HFFc6 (cell line): ENCODE measurements at regions not wholly inside any gene's neighbourhood (a gene's known extent, or its start where the extent isn't known, plus 50 kb on each side); places are given as distances from the start of the nearest gene placed in this dataset.

ENCODE experiments used
- DNase-seq: peaks from one replicate; pipeline ENCODE4 v3.0.0-alpha.2; 2018
- H3K27ac Mint-ChIP-seq: 2 replicates; pipeline ENCODE4 v1.8.0; 2020; ENCODE audit warnings: mild to moderate bottlenecking, mixed read lengths
- H3K27me3 Mint-ChIP-seq: 2 replicates; pipeline ENCODE4 v1.8.0; 2021; ENCODE audit warnings: mild to moderate bottlenecking, moderate library complexity, mixed read lengths; ENCODE audit not compliant: insufficient read depth
- H3K36me3 Mint-ChIP-seq: 2 replicates; pipeline ENCODE4 v1.8.0; 2021; ENCODE audit warnings: low read depth, mixed read lengths
- H3K4me1 Mint-ChIP-seq: 2 replicates; pipeline ENCODE4 v1.8.0; 2020; ENCODE audit warnings: low read depth, mixed read lengths
- H3K4me3 Mint-ChIP-seq: 2 replicates; pipeline ENCODE4 v1.8.0; 2020; ENCODE audit warnings: mild to moderate bottlenecking, moderate library complexity, mixed read lengths
- H3K9me3 Mint-ChIP-seq: 2 replicates; pipeline ENCODE4 v1.8.0; 2020; ENCODE audit warnings: mild to moderate bottlenecking, mixed read lengths
- CTCF ChIP-seq: fragments of 200-600 bp; sonication (generic); IDR thresholded peaks from 2 replicates; pipeline ENCODE4 v1.5.0; 2021; ENCODE audit warnings: antibody characterized with exemption, mild to moderate bottlenecking

GRCh38 chrX:124917011-124917410, 402.7 kb upstream of the TEX13C start:
- Mint-ChIP-seq H3K27me3 (peaks cover 2% of the 10 kb centered on the region; the same call in 1 of the 2 replicates), H3K4me1 (no peaks in the 10 kb centered on the region), H3K4me3 (no peak overlapping the region), H3K9me3 (peaks cover 6% of the 10 kb centered on the region), H3K27ac (no peak overlapping the region), H3K36me3 (no peaks in the 10 kb centered on the region)
- no peak for TF ChIP-seq CTCF
- DNase-seq = no peak

GRCh38 chrX:124925681-124926080, 394.0 kb upstream of the TEX13C start:
- H3K4me3 Mint-ChIP-seq = no peak overlapping the region
- peaks cover 10% of the 10 kb centered on the region for H3K9me3 Mint-ChIP-seq
- no peak for DNase-seq
- H3K4me1 Mint-ChIP-seq = no peaks in the 10 kb centered on the region
- TF ChIP-seq CTCF = no peak
- no peaks in the 10 kb centered on the region; the same call in 1 of the 2 replicates for H3K27me3 Mint-ChIP-seq
- no peaks in the 10 kb centered on the region for H3K36me3 Mint-ChIP-seq
- H3K27ac Mint-ChIP-seq = no peak overlapping the region

- no peak for TF ChIP-seq CTCF
Observed at GRCh38 chrX:124931241-124931640, 388.4 kb upstream of the TEX13C start.

GRCh38 chrX:124931958-124932357, 387.7 kb upstream of the TEX13C start:
- DNase-seq = no peak
- Mint-ChIP-seq H3K9me3 (peaks cover 4% of the 10 kb centered on the region; the same call in 1 of the 2 replicates), H3K27ac (no peak overlapping the region), H3K36me3 (no peaks in the 10 kb centered on the region), H3K4me1 (no peaks in the 10 kb centered on the region), H3K4me3 (no peak overlapping the region), H3K27me3 (no peaks in the 10 kb centered on the region)
- TF ChIP-seq CTCF = no peak

More at GRCh38 chrX:124931241-124931640, 388.4 kb upstream of the TEX13C start:
- DNase-seq = no peak
- Mint-ChIP-seq H3K4me3 (no peak overlapping the region), H3K9me3 (peaks cover 4% of the 10 kb centered on the region; the same call in 1 of the 2 replicates), H3K4me1 (no peaks in the 10 kb centered on the region), H3K36me3 (no peaks in the 10 kb centered on the region), H3K27me3 (no peaks in the 10 kb centered on the region), H3K27ac (no peak overlapping the region)

- H3K9me3 Mint-ChIP-seq = peaks cover 8% of the 10 kb centered on the region; the same call in 1 of the 2 replicates
- H3K4me1 Mint-ChIP-seq = no peaks in the 10 kb centered on the region
- TF ChIP-seq CTCF = no peak
- no peak for DNase-seq
- H3K27ac Mint-ChIP-seq = no peak overlapping the region
- no peaks in the 10 kb centered on the region for H3K36me3 Mint-ChIP-seq
- H3K4me3 Mint-ChIP-seq = no peak overlapping the region
- no peaks in the 10 kb centered on the region for H3K27me3 Mint-ChIP-seq
Observed at GRCh38 chrX:124938715-124939114, 381.0 kb upstream of the TEX13C start.

GRCh38 chrX:124940531-124940930, 379.1 kb upstream of the TEX13C start:
- Mint-ChIP-seq H3K9me3 (peaks cover 4% of the 10 kb centered on the region; the same call in 1 of the 2 replicates), H3K4me3 (no peak overlapping the region), H3K27ac (no peak overlapping the region), H3K27me3 (no peaks in the 10 kb centered on the region), H3K4me1 (no peaks in the 10 kb centered on the region), H3K36me3 (no peaks in the 10 kb centered on the region)
- DNase-seq = no peak
- no peak for TF ChIP-seq CTCF
